GM19468 (cell line): ENCODE measurements at regions not wholly inside any gene's neighbourhood (a gene's known extent, or its start where the extent isn't known, plus 50 kb on each side); places are given as distances from the start of the nearest gene placed in this dataset.
"Not testable (repeated sequence)": the region's sequence is repeated elsewhere in the genome, so short reads cannot be mapped to it uniquely, and the experiment has no call there.

Experiments used
- ATAC-seq: cut with Tn5 transposase; IDR thresholded peaks from one replicate; pipeline ENCODE4 v1.9.1; 2021; ENCODE audit warnings: mild to moderate bottlenecking, moderate library complexity, moderate number of reproducible peaks; ENCODE audit not compliant: unreplicated experiment; ENCODE audit errors: extremely low read depth

GRCh38 chr4:146124023-146124680, 51.4 kb upstream of the LSM6 start:
- ATAC-seq, result peak; percentile 27

DNA sequence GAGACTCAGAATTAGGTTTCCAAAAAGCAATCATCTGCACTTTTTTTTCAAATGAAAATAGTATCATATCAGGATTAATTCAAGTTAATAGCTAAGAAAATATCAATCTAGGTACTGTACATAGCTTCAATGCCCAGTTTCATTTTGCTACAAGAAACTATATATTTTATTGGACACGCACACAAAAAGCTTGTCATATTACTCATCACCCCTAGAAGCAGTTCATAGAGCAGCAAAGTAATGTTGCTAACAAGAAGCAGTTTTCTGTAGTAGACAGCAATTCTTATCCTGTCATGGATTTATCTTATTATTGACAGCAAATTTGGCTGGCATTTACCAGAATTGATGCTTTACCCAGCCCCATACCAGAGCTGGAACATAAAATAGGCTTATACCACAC, 52.3 kb upstream of the LSM6 start:
- no peak for ATAC-seq

DNA sequence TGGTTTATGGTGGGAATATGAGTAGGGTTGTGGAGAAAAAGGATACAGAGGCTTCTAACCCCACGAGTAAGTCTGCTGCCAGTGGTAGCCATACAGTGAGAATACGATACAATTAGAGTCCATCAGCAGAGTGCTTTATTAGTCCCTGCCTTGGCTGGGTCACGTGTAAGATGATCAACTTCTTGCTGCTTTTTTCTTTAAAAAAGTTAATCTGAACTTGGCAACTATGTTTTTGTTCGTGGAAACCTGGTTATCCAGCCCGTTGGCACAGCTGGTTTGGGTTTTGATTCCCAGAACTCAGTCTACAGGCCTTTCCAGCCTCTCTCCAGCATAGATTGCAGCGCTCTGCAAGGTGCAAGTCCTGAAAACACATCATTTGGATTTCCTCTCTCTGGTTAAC, 53.1 kb upstream of the LSM6 start:
- no peak for ATAC-seq

GRCh38 chr4:146121757-146122156, 53.8 kb upstream of the LSM6 start:
- ATAC-seq, result no peak

- no peak for ATAC-seq
Measured at GRCh38 chr4:146119845-146120404, 55.6 kb upstream of the LSM6 start.

DNA sequence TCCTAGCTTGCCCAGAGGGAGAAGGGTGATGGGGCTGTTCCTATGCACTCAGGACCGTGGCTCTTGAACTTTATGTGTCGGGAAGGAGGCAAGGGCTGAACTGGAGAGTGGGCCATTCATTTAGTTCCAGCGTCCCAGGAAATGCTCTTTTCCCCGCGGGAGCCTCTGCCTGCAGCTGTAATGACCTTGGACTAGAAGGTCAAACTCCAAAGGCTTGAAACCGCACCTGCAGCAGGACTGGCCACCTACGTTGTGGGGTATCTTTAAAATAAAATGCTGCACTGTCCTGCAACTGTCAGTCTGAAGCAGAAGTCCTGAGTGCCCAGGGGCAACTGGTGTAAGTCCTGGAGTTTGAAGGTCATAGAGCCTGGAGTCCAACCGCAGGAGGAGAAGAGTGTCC, 61.5 kb upstream of the LSM6 start:
- no peak for ATAC-seq

- no peak for ATAC-seq
Measured at GRCh38 chr4:146113171-146113570, 62.3 kb upstream of the LSM6 start.

DNA sequence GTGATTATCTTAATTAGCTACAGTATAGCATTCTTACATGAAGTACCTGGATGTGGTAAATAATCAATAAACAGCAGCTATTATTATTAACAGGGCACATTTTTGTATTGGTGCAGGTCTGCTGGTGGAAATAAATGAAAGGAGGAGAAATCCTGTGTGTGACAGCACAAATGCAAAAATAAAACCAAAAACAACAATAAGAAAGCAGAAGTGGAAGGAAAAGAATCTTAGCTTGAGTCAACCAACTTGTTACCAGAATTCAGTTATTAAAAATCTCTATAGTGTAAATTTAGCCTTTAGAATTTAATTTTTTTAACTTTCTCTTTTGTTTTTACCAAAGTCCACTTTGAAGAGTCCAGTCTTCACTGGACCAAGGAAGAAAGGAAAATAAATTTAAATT, 63.1 kb upstream of the LSM6 start:
- ATAC-seq, result no peak

DNA sequence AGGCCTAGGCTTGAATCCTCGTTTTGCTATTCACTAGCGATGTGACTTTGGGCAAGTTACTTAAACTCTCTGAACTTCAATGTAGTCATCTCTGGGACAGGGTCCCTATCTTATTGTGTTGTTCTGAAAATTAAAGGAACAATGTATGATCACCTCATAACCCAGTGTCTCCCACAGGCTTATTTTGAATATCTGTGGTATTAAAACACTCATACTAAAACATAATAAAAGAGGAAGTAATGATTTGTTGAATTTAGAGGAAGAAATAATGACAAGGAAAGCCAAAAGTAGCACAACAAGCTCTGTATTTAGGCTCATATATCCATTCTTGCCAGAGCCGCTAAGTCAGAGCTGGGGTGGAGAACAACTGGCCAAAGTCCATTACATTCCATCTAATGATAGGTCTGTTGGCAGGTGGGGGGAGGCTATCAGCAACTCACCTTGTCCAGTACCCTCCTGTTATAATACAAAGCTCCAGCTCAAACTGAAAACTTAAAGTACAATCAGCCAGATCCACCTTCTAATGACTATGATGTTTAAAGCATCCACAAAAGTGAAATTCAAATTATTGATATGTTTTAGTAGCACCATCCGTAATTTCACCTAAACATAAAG, 64.5 kb upstream of the LSM6 start:
- ATAC-seq, result no peak

- no peak for ATAC-seq
Measured at GRCh38 chr4:146108756-146109155, 66.8 kb upstream of the LSM6 start.

DNA sequence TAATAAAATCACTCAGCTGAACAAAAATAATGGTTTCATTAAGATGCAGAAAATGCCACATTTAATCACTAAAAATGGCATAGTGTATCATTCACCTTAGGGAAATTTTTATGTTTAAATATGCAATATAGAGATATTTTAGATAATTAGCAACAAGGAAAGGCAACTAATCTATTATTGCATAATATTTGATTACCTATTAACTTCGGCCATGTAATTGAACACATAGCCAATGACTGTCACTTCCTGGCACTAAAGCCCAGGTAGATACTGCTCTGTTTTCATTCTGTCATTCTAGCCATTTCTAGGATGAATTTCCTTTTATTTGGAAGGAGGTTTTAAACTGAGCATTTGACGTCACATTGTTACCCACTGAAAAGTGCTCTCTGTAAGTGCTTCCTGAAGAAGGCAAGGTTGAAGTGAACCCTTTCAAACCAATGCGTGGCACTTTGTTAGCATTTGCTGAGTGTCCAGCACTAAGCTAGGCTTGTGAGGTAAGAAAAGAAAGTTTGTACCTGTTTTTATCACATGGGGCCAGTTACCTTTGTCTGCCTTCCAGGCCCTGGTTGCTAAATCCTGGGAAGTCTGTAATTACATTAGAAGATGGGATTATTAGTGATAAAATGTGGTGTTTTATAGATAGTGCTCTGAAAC, 67.8 kb upstream of the LSM6 start:
- ATAC-seq, result no peak

DNA sequence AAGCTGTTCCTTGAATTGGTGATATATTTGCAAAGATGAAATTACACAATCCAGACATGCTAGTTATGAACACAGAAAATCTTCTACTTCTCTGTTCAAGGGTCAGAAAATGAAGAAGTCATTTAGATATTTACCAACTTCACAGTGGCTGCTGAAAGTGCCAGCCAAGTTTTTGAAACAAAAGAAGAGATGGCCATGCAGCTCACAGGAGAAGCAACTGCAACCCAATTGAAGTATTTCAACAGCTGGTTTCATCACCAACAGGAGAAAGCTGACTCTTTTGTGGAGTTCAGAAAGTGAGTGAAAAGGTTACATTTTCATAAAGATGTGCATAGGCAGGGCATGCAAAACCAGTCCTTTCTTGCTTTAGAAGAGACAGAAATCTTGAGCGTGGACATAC, 70.1 kb upstream of the LSM6 start:
- ATAC-seq, result peak; percentile 65

GRCh38 chr4:146104541-146104940, 71.0 kb upstream of the LSM6 start:
- no peak for ATAC-seq

- not testable (repeated sequence) for ATAC-seq
Measured at GRCh38 chr4:146104052-146104451, 71.5 kb upstream of the LSM6 start.

DNA sequence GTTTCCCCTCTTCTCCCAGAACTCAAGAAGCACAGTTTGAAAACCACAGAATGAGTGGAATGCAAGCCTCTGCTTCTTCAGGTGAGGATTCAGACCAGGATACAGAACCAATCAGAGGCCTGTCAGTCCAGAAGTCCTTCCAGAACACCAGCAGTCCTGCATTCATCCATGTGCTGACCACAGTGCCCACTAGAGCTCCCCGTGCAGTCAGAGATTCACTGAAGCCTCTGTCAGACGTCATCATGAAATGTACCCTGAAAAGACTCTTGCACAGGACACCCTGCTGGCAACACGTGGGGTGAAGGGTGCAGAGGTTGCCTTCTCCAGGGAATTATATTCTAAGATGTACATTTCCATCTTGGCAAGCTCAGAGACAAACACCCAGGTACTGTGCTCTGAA, 75.9 kb upstream of the LSM6 start:
- no peak for ATAC-seq

DNA sequence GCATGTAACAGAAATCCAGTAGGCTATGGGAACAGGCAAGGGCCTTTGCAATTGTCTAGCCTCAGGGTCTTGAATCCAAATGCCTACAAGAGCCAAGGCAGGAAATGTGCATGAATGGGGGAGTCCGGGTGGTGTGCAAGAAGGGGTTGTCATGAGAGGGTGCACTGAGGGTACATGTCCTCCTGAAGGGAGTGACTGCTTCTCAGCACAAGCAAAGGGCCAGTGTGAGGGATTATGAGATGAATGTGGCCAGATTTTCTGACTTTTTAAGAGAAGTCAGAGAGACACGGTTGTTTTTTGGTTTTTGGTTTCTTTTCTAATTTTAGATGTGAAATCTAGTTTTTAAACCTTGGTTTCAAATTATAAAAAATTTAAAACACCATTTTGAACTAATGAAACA, 76.5 kb upstream of the LSM6 start:
- peak; percentile 60 for ATAC-seq

DNA sequence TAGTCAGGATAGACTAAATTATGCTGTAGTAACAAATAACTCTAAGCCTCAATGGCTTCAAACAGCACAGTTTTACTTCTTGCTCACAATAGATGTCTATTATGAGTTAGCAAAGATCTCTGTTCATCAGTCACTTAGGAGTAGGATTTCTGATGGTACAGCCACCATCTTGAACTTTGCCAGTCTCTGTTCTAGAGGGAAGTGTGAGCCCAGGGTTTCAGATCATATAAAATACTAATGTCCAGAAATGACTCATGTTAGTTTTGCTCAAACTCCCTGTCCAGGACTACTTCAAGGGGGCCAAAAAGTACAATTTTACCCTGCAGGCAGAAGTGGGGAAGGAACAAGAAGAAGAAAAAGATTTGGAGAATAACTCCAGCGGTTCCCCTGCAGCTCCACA, 77.1 kb upstream of the LSM6 start:
- ATAC-seq, result peak; percentile 30

- no peak for ATAC-seq
Measured at GRCh38 chr4:146096371-146096770, 79.1 kb upstream of the LSM6 start.

GRCh38 chr4:146095860-146096259, 79.7 kb upstream of the LSM6 start:
- no peak for ATAC-seq

DNA sequence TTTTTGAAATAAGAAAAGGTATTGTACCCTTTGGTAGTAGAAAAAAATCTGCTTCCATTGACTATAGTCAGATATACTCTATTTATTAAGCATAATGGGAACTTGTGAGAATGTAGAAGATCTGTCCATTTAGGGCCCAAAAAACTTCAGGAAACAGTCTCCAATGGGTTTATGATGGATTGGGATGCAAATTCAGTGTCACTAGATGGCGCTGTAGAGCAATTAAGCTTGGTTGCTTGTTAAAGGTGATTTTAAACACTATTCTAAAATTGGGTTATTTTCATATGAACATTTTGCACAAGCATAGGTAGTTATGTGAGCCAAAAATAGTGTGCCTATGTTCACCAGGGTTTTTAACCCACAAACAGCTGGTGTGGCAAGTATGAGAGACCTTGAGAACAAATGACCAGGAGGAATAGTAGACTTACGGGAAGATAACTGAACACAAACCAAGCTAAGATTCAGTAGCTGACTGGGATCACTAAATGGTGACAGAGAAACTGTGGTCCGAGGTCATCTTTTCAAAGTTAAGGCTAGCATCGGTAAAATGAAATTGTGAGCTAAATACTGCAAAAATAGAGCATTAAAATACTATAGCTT, 80.3 kb upstream of the LSM6 start:
- no peak for ATAC-seq

GRCh38 chr4:146088690-146089089, 86.8 kb upstream of the LSM6 start:
- ATAC-seq, result no peak
